Stimulated activated CD4-positive, alpha-beta T cell treated with anti-CD3 and anti-CD28 coated beads, Interleukin-12 subunit alpha, Interleukin-12 subunit beta, amount 100 ng/mL, for 24 hours (primary cell): ENCODE measurements at regions not wholly inside any gene's neighbourhood (a gene's known extent, or its start where the extent isn't known, plus 50 kb on each side); places are given as distances from the start of the nearest gene placed in this dataset.

Experiments used
- DNase-seq, 2 experiments: peaks; one replicate each; pipeline ENCODE4 v3.0.0-alpha.2; 2020; ENCODE audit warnings: low read depth in 2 of 2

- DNase-seq: no peak
Measured at GRCh38 chr5:123880875-123881274, 368.9 kb downstream of the CSNK1G3 start.

- DNase-seq: no peak
Measured at GRCh38 chr5:123879071-123879470, 367.1 kb downstream of the CSNK1G3 start.

GRCh38 chr5:123876276-123876790 is 364.4 kb downstream of the CSNK1G3 start:
- DNase-seq: no peak

- DNase-seq: no peak
Measured at GRCh38 chr5:123875561-123876275, 363.7 kb downstream of the CSNK1G3 start.

GRCh38 chr5:123874600-123875201 is 362.7 kb downstream of the CSNK1G3 start:
- no peak for DNase-seq

GRCh38 chr5:123873846-123874245 is 361.9 kb downstream of the CSNK1G3 start:
- DNase-seq: no peak

- DNase-seq: no peak
Measured at GRCh38 chr5:123871373-123871772, 359.4 kb downstream of the CSNK1G3 start.

- DNase-seq: no peak
Measured at GRCh38 chr5:123868881-123869280, 356.9 kb downstream of the CSNK1G3 start.

GRCh38 chr5:123868267-123868666 is 356.3 kb downstream of the CSNK1G3 start:
- no peak for DNase-seq

- no peak for DNase-seq
Measured at GRCh38 chr5:123865641-123866040, 353.7 kb downstream of the CSNK1G3 start.

GRCh38 chr5:123864578-123864977 is 352.6 kb downstream of the CSNK1G3 start:
- DNase-seq: no peak

- no peak for DNase-seq
Measured at GRCh38 chr5:123858938-123859337, 347.0 kb downstream of the CSNK1G3 start.

- DNase-seq: no peak
Measured at GRCh38 chr5:123856766-123857165, 344.8 kb downstream of the CSNK1G3 start.

- no peak for DNase-seq
Measured at GRCh38 chr5:123855609-123856008, 343.6 kb downstream of the CSNK1G3 start.

- no peak for DNase-seq
Measured at GRCh38 chr5:123845356-123846100, 333.6 kb downstream of the CSNK1G3 start.

- no peak for DNase-seq
Measured at GRCh38 chr5:123844873-123845272, 332.9 kb downstream of the CSNK1G3 start.

- no peak for DNase-seq
Measured at GRCh38 chr5:123835421-123835820, 323.4 kb downstream of the CSNK1G3 start.

- DNase-seq: no peak
Measured at GRCh38 chr5:123830575-123830974, 318.6 kb downstream of the CSNK1G3 start.

- no peak for DNase-seq
Measured at GRCh38 chr5:123827811-123828210, 315.8 kb downstream of the CSNK1G3 start.

- DNase-seq: no peak
Measured at GRCh38 chr5:123819833-123820232, 307.9 kb downstream of the CSNK1G3 start.

- DNase-seq: no peak
Measured at GRCh38 chr5:123819386-123819785, 307.4 kb downstream of the CSNK1G3 start.

GRCh38 chr5:123817267-123817666 is 305.3 kb downstream of the CSNK1G3 start:
- DNase-seq: no peak
